T-helper 1 cell treated with Interleukin-12 subunit alpha and Interleukin-12 subunit beta and Interleukin-4 antibody, amounts not matched to agents 30 μg/mL and 1 μg/mL, for 36 hours (primary cell): ENCODE measurements at regions not wholly inside any gene's neighbourhood (a gene's known extent, or its start where the extent isn't known, plus 50 kb on each side); places are given as distances from the start of the nearest gene placed in this dataset.

Experiments used
- H3K27ac Mint-ChIP-seq: one replicate; pipeline ENCODE4 v1.8.0; 2021; ENCODE audit warnings: mild to moderate bottlenecking, mixed read lengths
- H3K27me3 Mint-ChIP-seq: one replicate; pipeline ENCODE4 v1.8.0; 2021; ENCODE audit warnings: low read depth, mixed read lengths
- H3K36me3 Mint-ChIP-seq: one replicate; pipeline ENCODE4 v1.8.0; 2021; ENCODE audit warnings: low read depth, mixed read lengths
- H3K4me1 Mint-ChIP-seq: one replicate; pipeline ENCODE4 v1.8.0; 2021; ENCODE audit warnings: low read depth, mixed read lengths
- H3K4me3 Mint-ChIP-seq: one replicate; pipeline ENCODE4 v1.8.0; 2021; ENCODE audit warnings: mild to moderate bottlenecking, moderate library complexity, mixed read lengths
- H3K9me3 Mint-ChIP-seq: one replicate; pipeline ENCODE4 v1.8.0; 2021; ENCODE audit warnings: mixed read lengths

GRCh38 chr15:100703032-100703578, 100.7 kb downstream of the ASB7 start:
- H3K27ac Mint-ChIP-seq = no peak overlapping the region
- H3K4me1 Mint-ChIP-seq = peaks cover 2% of the 10 kb centered on the region
- H3K36me3 Mint-ChIP-seq = no peaks in the 10 kb centered on the region
- peaks cover 28% of the 10 kb centered on the region for H3K27me3 Mint-ChIP-seq
- H3K4me3 Mint-ChIP-seq = no peak overlapping the region
- peaks cover 5% of the 10 kb centered on the region for H3K9me3 Mint-ChIP-seq

DNA sequence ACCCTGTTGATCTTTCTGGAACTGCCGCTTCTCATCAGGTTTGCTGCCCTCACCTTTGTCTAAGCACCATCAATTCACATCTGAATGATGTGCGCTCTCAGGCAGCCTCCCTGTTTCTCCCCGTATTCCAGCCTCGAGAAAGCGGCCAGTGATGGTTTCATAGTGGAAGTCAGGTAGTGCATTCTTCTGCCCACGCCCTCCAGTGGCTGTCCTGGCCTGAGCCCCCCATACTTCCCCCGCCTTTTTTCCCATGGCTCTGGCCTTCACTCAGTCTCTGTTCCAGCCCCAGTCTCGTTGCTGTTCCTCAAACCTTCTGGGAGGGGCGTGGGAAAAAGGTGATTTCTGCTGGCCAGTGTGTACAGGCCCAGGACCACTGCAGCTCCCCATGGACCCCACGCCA, 101.3 kb downstream of the ASB7 start:
- no peak overlapping the region for H3K27ac Mint-ChIP-seq
- no peaks in the 10 kb centered on the region for H3K36me3 Mint-ChIP-seq
- peaks cover 2% of the 10 kb centered on the region for H3K4me1 Mint-ChIP-seq
- peaks cover 5% of the 10 kb centered on the region for H3K9me3 Mint-ChIP-seq
- H3K4me3 Mint-ChIP-seq = no peak overlapping the region
- H3K27me3 Mint-ChIP-seq = peaks cover 28% of the 10 kb centered on the region

DNA sequence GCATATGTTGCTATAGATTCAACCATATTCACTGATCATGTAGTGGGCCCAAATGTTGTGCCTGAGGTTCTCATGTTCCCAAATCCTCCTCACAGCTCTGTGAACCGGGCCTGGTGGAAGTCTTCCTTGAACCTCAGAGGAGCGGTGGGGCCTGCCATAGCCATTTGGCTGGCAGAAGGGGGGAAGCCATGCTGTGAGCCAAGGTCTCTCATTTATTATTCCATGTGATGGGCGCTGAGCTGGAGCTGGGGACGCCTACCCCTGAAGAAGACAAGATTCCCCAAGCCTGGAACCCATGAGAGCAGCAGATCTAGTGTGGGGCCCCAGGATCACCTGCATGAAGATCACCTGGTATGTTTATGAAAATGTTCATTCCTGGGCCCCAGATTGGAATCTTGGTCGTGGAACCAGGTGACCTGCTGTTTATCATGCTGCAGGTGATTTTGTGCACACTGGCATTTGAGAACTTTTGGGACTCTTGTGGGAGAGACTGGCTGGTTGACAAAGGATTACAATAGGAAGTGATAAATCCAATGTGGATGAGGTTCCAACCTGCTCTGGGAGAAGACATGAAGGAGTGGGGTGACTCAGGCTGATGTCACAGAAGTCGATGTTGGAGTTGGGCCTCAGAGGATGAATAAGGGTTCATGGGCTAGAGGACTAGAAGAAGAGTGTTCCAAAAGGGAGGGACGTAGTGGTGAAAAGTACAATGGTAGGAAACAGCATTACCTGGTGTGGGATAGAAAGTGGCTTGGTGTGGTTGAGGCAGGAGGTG, 102.1 kb downstream of the ASB7 start:
- Mint-ChIP-seq H3K9me3 (peaks cover 5% of the 10 kb centered on the region), H3K4me1 (peaks cover 2% of the 10 kb centered on the region), H3K27me3 (peaks cover 35% of the 10 kb centered on the region), H3K36me3 (no peaks in the 10 kb centered on the region), H3K4me3 (no peak overlapping the region), H3K27ac (no peak overlapping the region)

- no peak overlapping the region for H3K27ac Mint-ChIP-seq
- no peaks in the 10 kb centered on the region for H3K36me3 Mint-ChIP-seq
- peaks cover 35% of the 10 kb centered on the region for H3K27me3 Mint-ChIP-seq
- no peak overlapping the region for H3K4me3 Mint-ChIP-seq
- peaks cover 11% of the 10 kb centered on the region for H3K9me3 Mint-ChIP-seq
- H3K4me1 Mint-ChIP-seq = peaks cover 2% of the 10 kb centered on the region
Observed at GRCh38 chr15:100705065-100705464, 102.7 kb downstream of the ASB7 start.

DNA sequence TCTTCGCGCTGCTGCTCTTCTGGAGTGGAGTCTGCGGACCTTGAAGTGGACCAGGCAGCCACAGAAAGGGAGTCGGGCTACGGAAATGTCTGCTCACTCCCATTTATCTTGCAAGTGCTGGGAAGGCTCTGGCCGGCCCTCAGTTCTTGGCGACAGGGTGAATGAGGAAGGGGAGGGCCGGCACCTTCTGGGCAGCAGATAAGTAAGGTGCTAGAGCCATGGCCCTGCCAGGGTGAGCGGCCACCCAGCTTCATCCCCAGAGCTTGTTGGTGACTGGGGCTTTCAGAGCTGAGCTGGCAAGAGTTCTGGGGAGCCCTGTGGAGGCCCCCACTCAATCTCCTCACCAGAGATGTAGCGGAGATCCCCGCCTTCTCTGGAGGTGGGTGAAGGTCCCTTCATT, 103.5 kb downstream of the ASB7 start:
- Mint-ChIP-seq H3K9me3 (peaks cover 13% of the 10 kb centered on the region), H3K27ac (no peak overlapping the region), H3K4me1 (peaks cover 2% of the 10 kb centered on the region), H3K27me3 (peaks cover 34% of the 10 kb centered on the region), H3K4me3 (no peak overlapping the region), H3K36me3 (no peaks in the 10 kb centered on the region)

- H3K9me3 Mint-ChIP-seq = peaks cover 13% of the 10 kb centered on the region
- no peak overlapping the region for H3K4me3 Mint-ChIP-seq
- peaks cover 20% of the 10 kb centered on the region for H3K27me3 Mint-ChIP-seq
- no peaks in the 10 kb centered on the region for H3K36me3 Mint-ChIP-seq
- peaks cover 2% of the 10 kb centered on the region for H3K4me1 Mint-ChIP-seq
- H3K27ac Mint-ChIP-seq = no peak overlapping the region
Observed at GRCh38 chr15:100707229-100707628, 104.8 kb downstream of the ASB7 start.

DNA sequence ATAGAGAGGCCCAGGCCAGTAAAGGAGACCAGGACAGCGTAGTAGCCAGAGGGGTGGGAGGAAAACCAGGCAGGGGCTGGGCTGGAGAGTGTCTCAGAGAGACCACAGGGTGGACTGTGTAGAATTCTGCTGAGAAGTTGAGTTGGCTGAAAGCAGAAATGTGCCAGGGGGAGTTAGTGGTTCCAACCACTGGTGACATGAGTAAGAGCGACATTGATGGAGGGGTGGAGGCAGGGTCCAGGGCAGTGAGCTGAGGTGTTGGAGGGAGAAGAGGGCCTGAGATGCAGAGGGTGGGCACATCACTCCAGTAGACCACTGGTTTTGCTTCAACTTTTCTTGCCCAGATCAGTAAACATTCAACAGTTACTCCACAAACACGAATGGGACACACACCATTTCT, 106.5 kb downstream of the ASB7 start:
- Mint-ChIP-seq H3K27me3 (peaks cover 15% of the 10 kb centered on the region), H3K27ac (no peak overlapping the region), H3K4me3 (no peak overlapping the region), H3K4me1 (no peaks in the 10 kb centered on the region), H3K9me3 (peaks cover 8% of the 10 kb centered on the region), H3K36me3 (no peaks in the 10 kb centered on the region)

DNA sequence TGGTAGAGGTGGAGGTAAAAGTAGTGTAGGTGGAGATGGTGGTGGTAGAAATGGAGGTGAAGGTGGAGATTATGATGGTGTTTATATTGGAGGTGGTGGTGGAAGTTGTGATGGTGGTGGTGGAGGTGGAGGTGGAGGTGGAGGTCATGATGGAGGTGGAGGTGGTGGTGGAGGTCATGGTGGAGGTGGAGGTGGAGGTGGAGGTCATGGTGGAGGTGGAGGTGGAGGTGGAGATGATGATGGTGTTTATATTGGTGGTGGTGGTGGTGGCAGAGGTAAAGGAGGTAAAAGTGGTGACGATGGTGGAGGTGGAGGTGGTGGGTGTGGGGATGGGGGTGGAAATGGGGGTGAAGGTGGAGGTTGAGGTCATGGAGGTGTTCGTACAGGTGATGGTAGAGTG, 107.8 kb downstream of the ASB7 start:
- H3K27ac Mint-ChIP-seq = no peak overlapping the region
- peaks cover 8% of the 10 kb centered on the region for H3K9me3 Mint-ChIP-seq
- no peak overlapping the region for H3K4me3 Mint-ChIP-seq
- peaks cover 10% of the 10 kb centered on the region for H3K27me3 Mint-ChIP-seq
- no peaks in the 10 kb centered on the region for H3K4me1 Mint-ChIP-seq
- no peaks in the 10 kb centered on the region for H3K36me3 Mint-ChIP-seq

- no peak overlapping the region for H3K4me3 Mint-ChIP-seq
- no peaks in the 10 kb centered on the region for H3K4me1 Mint-ChIP-seq
- no peaks in the 10 kb centered on the region for H3K36me3 Mint-ChIP-seq
- peaks cover 8% of the 10 kb centered on the region for H3K9me3 Mint-ChIP-seq
- no peak overlapping the region for H3K27ac Mint-ChIP-seq
- H3K27me3 Mint-ChIP-seq = peaks cover 10% of the 10 kb centered on the region
Observed at GRCh38 chr15:100710744-100711515, 108.5 kb downstream of the ASB7 start.

DNA sequence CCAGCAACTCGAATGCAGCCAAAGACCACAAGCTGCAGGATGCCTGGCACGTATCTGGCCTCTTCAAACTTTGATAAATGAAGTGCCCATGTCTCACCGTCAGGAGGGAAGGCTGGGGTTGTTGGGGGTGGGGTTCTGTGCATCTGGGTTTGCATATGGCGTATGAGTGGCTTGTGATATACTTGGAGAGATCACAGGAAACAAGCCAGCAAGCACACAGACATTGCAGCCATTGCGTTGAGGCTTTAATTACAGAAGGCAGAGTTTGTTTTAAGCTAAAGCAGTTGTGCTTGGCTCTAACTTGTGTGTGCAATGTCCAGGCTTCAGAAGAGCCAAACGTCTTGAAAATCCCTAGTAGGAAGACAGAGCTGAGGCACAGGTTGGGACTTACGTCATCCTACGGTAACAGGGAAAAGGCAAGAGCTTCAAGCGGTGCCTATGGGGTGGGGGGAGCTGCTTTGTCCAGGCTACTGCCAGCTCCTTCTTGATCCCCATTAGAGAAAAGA, 109.2 kb downstream of the ASB7 start:
- H3K27ac Mint-ChIP-seq = no peak overlapping the region
- peaks cover 8% of the 10 kb centered on the region for H3K9me3 Mint-ChIP-seq
- peaks cover 10% of the 10 kb centered on the region for H3K27me3 Mint-ChIP-seq
- no peaks in the 10 kb centered on the region for H3K36me3 Mint-ChIP-seq
- H3K4me1 Mint-ChIP-seq = no peaks in the 10 kb centered on the region
- H3K4me3 Mint-ChIP-seq = no peak overlapping the region

DNA sequence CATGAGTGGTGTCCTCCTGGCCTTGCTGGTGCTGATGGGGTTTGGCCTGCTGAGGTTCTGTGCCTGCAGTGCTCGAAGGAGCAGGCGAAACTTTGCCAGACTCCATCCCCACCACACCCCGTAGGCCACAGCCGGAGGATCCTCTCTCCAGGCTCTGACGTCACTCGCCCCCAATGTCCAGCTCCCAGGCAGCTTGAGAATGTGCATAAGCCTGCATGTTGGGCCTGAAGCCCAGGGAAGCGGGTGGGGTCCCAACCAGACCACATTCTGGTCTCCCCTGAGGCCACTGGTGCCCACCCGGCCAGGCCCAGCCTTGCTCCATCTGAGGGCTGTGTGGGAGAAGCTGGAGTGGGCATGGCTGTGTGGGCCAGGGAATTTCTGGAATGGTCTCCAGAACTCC, 109.8 kb downstream of the ASB7 start:
- Mint-ChIP-seq H3K27me3 (peaks cover 10% of the 10 kb centered on the region), H3K9me3 (peaks cover 8% of the 10 kb centered on the region), H3K4me1 (no peaks in the 10 kb centered on the region), H3K4me3 (no peak overlapping the region), H3K27ac (no peak overlapping the region), H3K36me3 (no peaks in the 10 kb centered on the region)

- no peak overlapping the region for H3K4me3 Mint-ChIP-seq
- H3K27me3 Mint-ChIP-seq = peaks cover 10% of the 10 kb centered on the region
- no peaks in the 10 kb centered on the region for H3K4me1 Mint-ChIP-seq
- no peaks in the 10 kb centered on the region for H3K36me3 Mint-ChIP-seq
- H3K27ac Mint-ChIP-seq = no peak overlapping the region
- H3K9me3 Mint-ChIP-seq = peaks cover 8% of the 10 kb centered on the region
Observed at GRCh38 chr15:100713163-100713867, 110.9 kb downstream of the ASB7 start.

DNA sequence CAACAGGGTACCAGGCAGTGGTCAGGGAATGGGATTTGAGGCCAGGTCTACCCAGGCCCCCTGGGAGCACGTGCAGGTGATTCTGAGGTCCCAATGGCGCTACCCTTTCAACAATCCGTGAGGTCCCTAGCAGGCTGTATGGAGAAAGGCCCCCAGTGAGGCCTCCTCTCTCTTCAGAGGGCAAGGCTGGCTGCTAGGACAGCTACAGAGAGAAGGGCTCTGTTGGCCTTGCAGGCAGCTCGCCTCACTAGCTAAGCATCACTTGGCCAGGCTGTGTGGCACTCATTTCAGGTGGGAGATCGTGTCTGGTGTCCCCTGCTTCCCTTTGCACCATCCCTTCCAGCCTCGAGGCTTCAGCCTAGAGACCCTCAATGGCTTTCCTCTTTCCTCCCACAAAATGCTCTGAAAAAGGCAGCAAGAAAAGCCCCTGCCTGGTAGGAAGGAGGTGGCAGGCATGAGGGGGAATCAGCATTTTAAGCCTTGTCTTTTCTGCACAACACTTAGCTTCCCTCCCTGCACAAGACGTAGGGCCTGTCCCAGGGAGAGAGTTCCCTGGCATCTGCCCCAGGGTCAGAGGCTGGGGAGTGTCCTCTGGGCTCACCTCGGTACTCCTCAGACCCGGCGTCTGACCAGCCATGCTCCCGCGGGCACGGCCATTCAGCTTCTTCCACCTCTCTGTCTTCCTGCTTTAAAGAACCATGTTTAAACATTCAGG, 111.8 kb downstream of the ASB7 start:
- Mint-ChIP-seq H3K9me3 (peaks cover 8% of the 10 kb centered on the region), H3K36me3 (no peaks in the 10 kb centered on the region), H3K4me3 (no peak overlapping the region), H3K27ac (no peak overlapping the region), H3K27me3 (peaks cover 1% of the 10 kb centered on the region), H3K4me1 (no peaks in the 10 kb centered on the region)
